HuH-7.5 (cell line): ENCODE measurements at regions not wholly inside any gene's neighbourhood (a gene's known extent, or its start where the extent isn't known, plus 50 kb on each side); places are given as distances from the start of the nearest gene placed in this dataset.
"Not testable (repeated sequence)": the region's sequence is repeated elsewhere in the genome, so short reads cannot be mapped to it uniquely, and the experiment has no call there.

Experiments used
- DNase-seq: peaks from one replicate; pipeline ENCODE4 v3.0.0; 2011; ENCODE audit warnings: low spot score

- DNase-seq, result no peak
Measured at GRCh38 chr4:131764730-131765129, 1384.4 kb upstream of the PCDH10 start.

GRCh38 chr4:131774382-131774781 lies 1374.7 kb upstream of the PCDH10 start:
- not testable (repeated sequence) for DNase-seq

- not testable (repeated sequence) for DNase-seq
Measured at GRCh38 chr4:131810565-131810964, 1338.5 kb upstream of the PCDH10 start.
